Brain microvascular endothelial cell (primary cell): ENCODE measurements at regions not wholly inside any gene's neighbourhood (a gene's known extent, or its start where the extent isn't known, plus 50 kb on each side); places are given as distances from the start of the nearest gene placed in this dataset.
"Not testable (repeated sequence)": the region's sequence is repeated elsewhere in the genome, so short reads cannot be mapped to it uniquely, and the experiment has no call there.

Experiments used
- DNase-seq: peaks from one replicate; pipeline ENCODE4 v3.0.0-alpha.2; 2020
- H3K27ac ChIP-seq: fragments of 250-450 bp; sonication (Bioruptor Pico); 2 replicates; pipeline ENCODE4 v1.5.1; 2020; ENCODE audit warnings: mild to moderate bottlenecking, moderate library complexity
- H3K27me3 ChIP-seq: fragments of 250-450 bp; sonication (Bioruptor Pico); replicated peaks from 2 replicates; pipeline ENCODE4 v1.5.1; 2020; ENCODE audit warnings: mild to moderate bottlenecking
- H3K36me3 ChIP-seq: fragments of 250-450 bp; sonication (Bioruptor Pico); replicated peaks from 2 replicates; pipeline ENCODE4 v1.5.1; 2020; ENCODE audit warnings: mild to moderate bottlenecking
- H3K4me3 ChIP-seq: 2 replicates; pipeline ENCODE4 v1.5.1; 2011; ENCODE audit warnings: low read depth, mild to moderate bottlenecking, control low read depth, low read length, moderate library complexity
- in situ Hi-C: cut with HindIII; loops from 2 replicates; pipeline ENCODE4 v1.10.0; 2017; ENCODE audit warnings: low sequenced_read_pairs, low pct_ligation_motif_present
- TF ChIP-seq, protein P1 (sequence below): IDR thresholded peaks from 2 replicates; pipeline ENCODE4 v1.5.1; 2011; ENCODE audit warnings: low read depth, mild to moderate bottlenecking, moderate library complexity, low read length, control low read depth, inconsistent platforms; ENCODE audit errors: missing control alignments

DNA sequence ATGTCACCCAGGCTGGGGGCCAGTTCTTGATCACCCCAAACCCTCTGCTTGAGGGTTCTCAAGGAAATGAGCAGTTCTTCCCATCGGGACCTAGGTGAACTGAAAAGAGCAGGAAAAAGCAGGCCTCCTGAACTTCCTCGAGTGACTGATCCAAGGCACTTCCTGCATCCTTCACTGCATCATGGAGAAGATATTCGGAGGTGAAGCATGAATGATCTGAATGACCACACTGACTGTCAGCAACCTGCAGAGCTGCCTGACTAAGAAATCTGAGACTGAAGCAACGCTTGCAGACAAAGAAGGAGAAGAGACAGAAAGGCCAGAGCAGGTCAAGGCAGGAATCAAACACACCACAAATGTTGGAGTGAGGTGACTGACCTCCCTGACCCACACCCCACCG lies 420.2 kb downstream of the AGTPBP1 start:
- no peak overlapping the region for H3K27ac ChIP-seq
- TF ChIP-seq, protein P1, sequence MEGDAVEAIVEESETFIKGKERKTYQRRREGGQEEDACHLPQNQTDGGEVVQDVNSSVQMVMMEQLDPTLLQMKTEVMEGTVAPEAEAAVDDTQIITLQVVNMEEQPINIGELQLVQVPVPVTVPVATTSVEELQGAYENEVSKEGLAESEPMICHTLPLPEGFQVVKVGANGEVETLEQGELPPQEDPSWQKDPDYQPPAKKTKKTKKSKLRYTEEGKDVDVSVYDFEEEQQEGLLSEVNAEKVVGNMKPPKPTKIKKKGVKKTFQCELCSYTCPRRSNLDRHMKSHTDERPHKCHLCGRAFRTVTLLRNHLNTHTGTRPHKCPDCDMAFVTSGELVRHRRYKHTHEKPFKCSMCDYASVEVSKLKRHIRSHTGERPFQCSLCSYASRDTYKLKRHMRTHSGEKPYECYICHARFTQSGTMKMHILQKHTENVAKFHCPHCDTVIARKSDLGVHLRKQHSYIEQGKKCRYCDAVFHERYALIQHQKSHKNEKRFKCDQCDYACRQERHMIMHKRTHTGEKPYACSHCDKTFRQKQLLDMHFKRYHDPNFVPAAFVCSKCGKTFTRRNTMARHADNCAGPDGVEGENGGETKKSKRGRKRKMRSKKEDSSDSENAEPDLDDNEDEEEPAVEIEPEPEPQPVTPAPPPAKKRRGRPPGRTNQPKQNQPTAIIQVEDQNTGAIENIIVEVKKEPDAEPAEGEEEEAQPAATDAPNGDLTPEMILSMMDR = no peak
- no peak overlapping the region for H3K4me3 ChIP-seq
- DNase-seq = no peak
- no peaks in the 10 kb centered on the region for H3K27me3 ChIP-seq
- in situ Hi-C loops = no loop called here
- no peaks in the 10 kb centered on the region for H3K36me3 ChIP-seq

DNA sequence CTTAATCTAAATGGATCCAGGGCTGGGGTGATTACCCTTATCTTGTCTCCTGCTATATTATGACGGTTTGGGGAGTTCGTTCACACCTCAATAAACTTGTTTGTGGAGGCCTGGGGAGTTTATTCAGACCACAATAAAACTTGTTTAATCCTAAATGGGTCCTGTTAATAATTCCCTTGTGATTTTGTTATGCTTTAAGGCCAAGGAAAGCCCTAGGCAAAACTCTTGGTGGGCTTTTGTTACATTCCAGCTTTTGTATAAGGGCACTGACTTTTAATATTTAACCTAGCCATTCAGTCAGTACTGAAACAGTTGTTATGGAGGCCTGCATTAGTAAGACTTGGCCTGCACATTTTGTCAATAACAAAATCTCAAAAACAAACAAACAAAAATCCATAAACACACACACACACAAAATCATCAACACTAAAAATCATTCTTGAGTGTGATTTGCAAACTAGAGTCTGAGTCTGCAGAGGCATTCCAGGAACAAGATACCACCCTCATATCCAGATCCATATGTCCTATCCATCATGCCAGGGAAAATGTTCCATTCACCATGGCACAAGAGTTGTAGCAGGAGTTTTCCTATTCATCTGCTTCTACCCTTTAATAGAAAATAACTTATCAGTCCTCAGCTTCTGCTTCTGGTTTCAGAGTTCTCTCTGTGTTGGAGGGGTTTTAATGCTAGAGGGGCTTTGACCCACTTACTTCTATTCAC lies 421.7 kb downstream of the AGTPBP1 start:
- TF ChIP-seq, protein P1 = no peak
- Histone ChIP-seq H3K27me3 (no peaks in the 10 kb centered on the region), H3K36me3 (no peaks in the 10 kb centered on the region), H3K4me3 (no peak overlapping the region), H3K27ac (no peak overlapping the region)
- no peak for DNase-seq
- in situ Hi-C loops = no loop called here

DNA sequence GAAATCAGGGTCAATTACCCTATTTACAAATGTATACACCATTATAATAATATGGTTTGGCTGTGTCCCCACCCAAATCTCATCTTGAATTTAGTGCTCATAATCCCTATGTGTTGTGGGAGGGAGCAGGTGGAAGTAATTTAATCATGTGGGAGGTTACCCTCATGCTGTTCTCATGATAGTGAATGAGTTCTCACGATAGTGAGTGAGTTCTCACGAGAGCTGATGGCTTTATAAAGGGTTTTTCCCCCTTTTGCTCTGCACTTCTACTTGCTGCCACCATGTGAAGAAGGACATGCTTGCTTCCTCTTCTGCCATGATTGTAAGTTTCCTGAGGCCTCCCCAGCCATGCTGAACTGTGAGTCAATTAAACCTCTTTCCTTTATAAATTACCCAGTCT lies 426.2 kb downstream of the AGTPBP1 start:
- in situ Hi-C loops, H3K27me3 ChIP-seq, DNase-seq, H3K36me3 ChIP-seq, H3K27ac ChIP-seq, H3K4me3 ChIP-seq: not testable (repeated sequence)

DNA sequence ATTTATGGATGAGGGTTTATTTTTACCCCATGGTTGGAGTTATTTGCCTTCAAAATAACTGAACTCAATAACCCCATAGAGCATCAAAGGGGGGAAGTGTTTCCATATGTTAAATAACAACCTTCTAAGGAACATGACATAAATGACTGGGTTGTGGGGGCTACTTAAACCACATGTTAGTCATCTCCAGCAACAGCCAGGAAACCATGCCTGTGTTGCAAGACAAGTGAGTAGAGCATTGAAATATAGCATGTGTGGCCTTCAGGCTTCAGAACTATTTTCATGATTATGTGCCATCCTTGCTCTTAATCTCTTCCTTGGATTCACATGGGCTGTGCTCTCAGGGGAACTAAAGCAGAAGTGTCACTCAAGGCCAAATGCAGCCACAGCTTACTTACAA lies 431.2 kb downstream of the AGTPBP1 start:
- H3K36me3 ChIP-seq = no peaks in the 10 kb centered on the region
- in situ Hi-C loops = no loop called here
- DNase-seq = no peak
- no peak overlapping the region for H3K27ac ChIP-seq
- H3K27me3 ChIP-seq = no peaks in the 10 kb centered on the region
- H3K4me3 ChIP-seq = no peak overlapping the region
- TF ChIP-seq, protein P1 = no peak

DNA sequence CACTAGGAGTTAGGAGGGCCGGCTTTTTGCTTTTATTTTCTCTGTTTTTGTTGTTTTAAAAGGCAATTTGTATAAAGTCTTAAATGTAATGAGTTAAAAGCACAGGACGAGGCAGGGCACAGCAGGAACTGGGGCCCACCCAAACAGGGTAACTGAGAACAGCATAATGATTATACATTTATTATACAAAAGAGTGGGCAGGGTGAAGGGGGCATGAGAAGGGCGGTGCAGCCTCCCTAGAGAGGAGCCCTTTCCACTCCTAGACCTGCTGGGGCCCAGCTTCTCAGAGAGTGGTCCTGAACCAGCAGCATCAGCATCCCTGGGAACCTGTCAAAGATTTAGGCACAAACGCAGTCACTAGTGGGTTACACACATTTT lies 438.0 kb downstream of the AGTPBP1 start:
- TF ChIP-seq, protein P1 = no peak
- Histone ChIP-seq H3K27me3 (no peaks in the 10 kb centered on the region), H3K36me3 (no peaks in the 10 kb centered on the region), H3K4me3 (no peak overlapping the region), H3K27ac (no peak overlapping the region)
- in situ Hi-C loops = no loop called here
- no peak for DNase-seq

DNA sequence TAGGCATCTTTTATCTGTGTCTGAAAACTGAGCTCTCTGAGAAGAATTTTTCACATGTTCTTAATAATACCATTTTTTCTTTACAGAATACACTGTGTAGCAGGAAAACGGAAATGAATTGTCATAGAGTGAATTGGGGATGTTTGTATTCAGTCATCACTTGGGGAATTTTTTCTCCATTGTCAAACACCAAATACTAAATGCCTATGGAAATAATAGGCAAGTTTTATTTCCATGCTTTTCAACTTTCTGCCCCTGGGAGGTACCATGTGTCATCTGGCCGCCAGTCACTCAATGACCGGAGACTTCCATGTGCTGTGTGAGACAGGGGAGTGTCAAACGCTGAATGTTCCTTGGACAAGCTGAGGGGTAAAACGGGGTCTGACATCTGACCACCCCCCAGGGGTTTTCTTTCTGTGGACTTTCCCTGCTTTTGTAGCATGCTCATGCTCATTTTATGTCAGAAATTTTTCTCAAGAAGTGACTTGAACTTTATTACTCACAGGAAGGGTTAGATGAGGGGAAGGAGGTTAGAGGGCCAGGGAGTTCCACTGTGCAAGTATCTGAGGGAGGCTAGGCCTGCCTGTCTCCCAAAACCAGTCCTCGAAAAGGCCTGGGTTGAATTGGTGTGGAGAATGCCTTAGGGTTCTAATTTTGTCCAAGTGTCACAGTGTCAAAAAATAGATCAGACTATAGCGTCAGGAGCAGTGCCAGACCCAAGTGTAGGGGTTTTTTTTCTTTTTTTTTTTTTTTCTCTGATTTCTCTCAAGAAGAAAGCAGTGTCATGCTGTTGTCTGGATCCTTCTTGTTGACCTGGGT lies 438.6 kb downstream of the AGTPBP1 start:
- Histone ChIP-seq H3K27ac (no peak overlapping the region), H3K36me3 (no peaks in the 10 kb centered on the region), H3K27me3 (no peaks in the 10 kb centered on the region), H3K4me3 (no peak overlapping the region)
- TF ChIP-seq, protein P1 = no peak
- DNase-seq = no peak
- in situ Hi-C loops = no loop called here
